Natural killer cell (primary cell): ENCODE measurements at regions not wholly inside any gene's neighbourhood (a gene's known extent, or its start where the extent isn't known, plus 50 kb on each side); places are given as distances from the start of the nearest gene placed in this dataset.

ENCODE experiments used
- ATAC-seq, 3 donors: fragments of 150-1000 bp in 2 of 3; fragments of 200-7000 bp in 1 of 3; cut with Tn5 transposase; 1 replicate in 1 of 3; 2 replicates in 2 of 3; pipeline ENCODE4 v1.10.0; 2021; ENCODE audit warnings: mild to moderate bottlenecking in 2 of 3, moderate library complexity in 2 of 3
- DNase-seq, 2 donors: peaks; one replicate each; pipeline versions ENCODE4 v3.0.0 to v3.0.0-alpha.2; 2013 to 2021; ENCODE audit warnings: mixed read lengths in 1 of 2
- H3K27ac ChIP-seq: one replicate; pipeline ENCODE4 v1.5.1; 2013; ENCODE audit warnings: mild to moderate bottlenecking, low read length
- H3K27me3 ChIP-seq: one replicate; pipeline ENCODE4 v1.6.1; 2013; ENCODE audit warnings: low read length; ENCODE audit not compliant: control insufficient read depth, insufficient read depth
- H3K36me3 ChIP-seq: one replicate; pipeline ENCODE4 v1.6.1; 2013; ENCODE audit warnings: low read length; ENCODE audit not compliant: control insufficient read depth, insufficient read depth
- H3K4me1 ChIP-seq: one replicate; pipeline ENCODE4 v1.6.1; 2013; ENCODE audit warnings: low read length; ENCODE audit not compliant: control insufficient read depth, insufficient read depth
- H3K4me3 ChIP-seq: one replicate; pipeline ENCODE4 v1.5.1; 2013; ENCODE audit warnings: low read length
- H3K9me3 ChIP-seq: one replicate; pipeline ENCODE4 v1.6.1; 2013; ENCODE audit warnings: low read length; ENCODE audit not compliant: control insufficient read depth, insufficient read depth
- H3K27ac Mint-ChIP-seq, 2 donors: one replicate each; pipeline ENCODE4 v1.8.0; 2022; ENCODE audit warnings: mild to moderate bottlenecking in 2 of 2, mixed read lengths in 2 of 2, moderate library complexity in 1 of 2
- H3K27me3 Mint-ChIP-seq, 2 donors: one replicate each; pipeline ENCODE4 v1.8.0; 2022; ENCODE audit warnings: low read depth in 2 of 2, mixed read lengths in 2 of 2
- H3K36me3 Mint-ChIP-seq: one replicate; pipeline ENCODE4 v1.8.0; 2022; ENCODE audit warnings: mixed read lengths
- H3K4me1 Mint-ChIP-seq, 2 donors: one replicate each; pipeline ENCODE4 v1.8.0; 2022; ENCODE audit warnings: mixed read lengths in 2 of 2
- H3K4me3 Mint-ChIP-seq: one replicate; pipeline ENCODE4 v1.8.0; 2022; ENCODE audit warnings: mild to moderate bottlenecking, moderate library complexity, mixed read lengths
- H3K9me3 Mint-ChIP-seq, 2 donors: one replicate each; pipeline ENCODE4 v1.8.0; 2022; ENCODE audit warnings: mixed read lengths in 2 of 2
- WGBS: methylation state at CpG from one replicate; pipeline ENCODE4 v1.1.7; 2013; ENCODE audit warnings: missing lambda C conversion rate; ENCODE audit not compliant: insufficient coverage; 5-methylcytosine and 5-hydroxymethylcytosine counted together
- intact Hi-C: fragments of 100-400 bp; cut with micrococcal nuclease; formaldehyde crosslinking; loops from one replicate; pipeline ENCODE4 v1.14.2; 2022
- TF ChIP-seq, protein P1 (sequence below): fragments of 200-600 bp; IDR thresholded peaks from one replicate; pipeline ENCODE4 v1.8.0; 2022; ENCODE audit warnings: antibody characterized with exemption

DNA sequence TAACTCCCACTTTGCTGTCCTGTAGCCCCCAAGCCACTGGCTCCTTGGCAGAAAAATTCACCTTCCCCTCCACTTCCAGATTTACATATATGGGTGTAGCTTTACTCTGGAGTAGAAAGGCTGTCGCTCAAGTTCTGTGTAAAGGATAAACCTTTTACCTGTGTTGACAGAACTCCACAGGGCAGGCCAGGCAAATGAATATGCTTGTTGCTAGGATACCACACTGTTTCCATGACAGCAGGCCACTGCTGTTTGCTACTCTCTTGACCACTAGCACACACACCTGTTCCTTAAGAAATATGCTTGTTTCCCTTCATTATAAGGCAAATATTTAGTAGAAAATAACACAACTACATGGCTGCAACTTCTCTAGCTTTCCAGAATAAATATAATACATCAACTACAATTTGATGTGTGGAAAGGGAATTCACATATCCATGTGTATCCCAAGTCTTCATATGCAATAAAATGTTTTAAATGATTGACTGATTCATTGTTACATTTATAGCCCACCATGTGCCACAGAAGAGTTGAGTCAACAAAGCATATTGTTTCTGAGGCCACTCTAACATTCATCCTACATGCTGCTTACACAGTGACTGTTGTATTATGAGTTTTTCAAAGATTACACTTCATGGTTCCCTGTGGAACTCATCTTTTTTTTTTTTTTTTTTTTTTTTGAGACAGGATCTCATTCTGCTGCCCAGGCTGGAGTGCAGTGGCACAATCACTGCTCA lies 56.2 kb upstream of the ROCK1 start:
- no peak overlapping the region for H3K27ac Mint-ChIP-seq
- WGBS, result 100% methylated on average over 1 of the region's 1 CpG
- H3K27me3 Mint-ChIP-seq, result peaks cover 0 to 4% of the 10 kb centered on the region in 2 donors
- H3K4me1 Mint-ChIP-seq, result no peaks in the 10 kb centered on the region
- no peak overlapping the region for H3K4me3 ChIP-seq
- ATAC-seq (no peak), DNase-seq (no peak)
- H3K9me3 ChIP-seq, result no peaks in the 10 kb centered on the region
- H3K27me3 ChIP-seq, result no peaks in the 10 kb centered on the region
- no peaks in the 10 kb centered on the region for H3K4me1 ChIP-seq
- TF ChIP-seq, protein P1, sequence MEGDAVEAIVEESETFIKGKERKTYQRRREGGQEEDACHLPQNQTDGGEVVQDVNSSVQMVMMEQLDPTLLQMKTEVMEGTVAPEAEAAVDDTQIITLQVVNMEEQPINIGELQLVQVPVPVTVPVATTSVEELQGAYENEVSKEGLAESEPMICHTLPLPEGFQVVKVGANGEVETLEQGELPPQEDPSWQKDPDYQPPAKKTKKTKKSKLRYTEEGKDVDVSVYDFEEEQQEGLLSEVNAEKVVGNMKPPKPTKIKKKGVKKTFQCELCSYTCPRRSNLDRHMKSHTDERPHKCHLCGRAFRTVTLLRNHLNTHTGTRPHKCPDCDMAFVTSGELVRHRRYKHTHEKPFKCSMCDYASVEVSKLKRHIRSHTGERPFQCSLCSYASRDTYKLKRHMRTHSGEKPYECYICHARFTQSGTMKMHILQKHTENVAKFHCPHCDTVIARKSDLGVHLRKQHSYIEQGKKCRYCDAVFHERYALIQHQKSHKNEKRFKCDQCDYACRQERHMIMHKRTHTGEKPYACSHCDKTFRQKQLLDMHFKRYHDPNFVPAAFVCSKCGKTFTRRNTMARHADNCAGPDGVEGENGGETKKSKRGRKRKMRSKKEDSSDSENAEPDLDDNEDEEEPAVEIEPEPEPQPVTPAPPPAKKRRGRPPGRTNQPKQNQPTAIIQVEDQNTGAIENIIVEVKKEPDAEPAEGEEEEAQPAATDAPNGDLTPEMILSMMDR, result no peak
- H3K9me3 Mint-ChIP-seq, result no peaks in the 10 kb centered on the region
- H3K27ac ChIP-seq, result no peak overlapping the region
- no peaks in the 10 kb centered on the region for H3K36me3 Mint-ChIP-seq
- intact Hi-C loops, result no loop called here
- H3K4me3 Mint-ChIP-seq, result no peak overlapping the region
- no peaks in the 10 kb centered on the region for H3K36me3 ChIP-seq

DNA sequence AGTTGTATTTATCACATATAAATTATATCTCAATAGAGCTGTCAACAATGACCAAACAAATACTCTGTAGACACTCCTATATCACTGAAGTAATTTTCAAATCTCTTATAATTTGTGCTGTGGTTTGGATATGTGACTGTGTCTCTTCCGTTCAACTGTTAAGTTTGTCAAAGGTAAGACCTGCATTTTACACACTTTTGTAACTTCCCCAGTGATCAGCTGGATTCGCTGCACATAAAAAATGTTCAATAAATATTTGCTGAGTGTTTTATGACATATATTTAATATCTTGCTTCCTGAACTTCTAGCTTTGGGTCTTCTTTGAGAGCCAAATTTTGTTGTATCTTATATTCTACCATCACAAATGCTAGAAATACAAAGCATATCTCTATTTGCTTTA lies 57.3 kb upstream of the ROCK1 start:
- Histone ChIP-seq H3K4me1 (no peaks in the 10 kb centered on the region), H3K27me3 (no peaks in the 10 kb centered on the region), H3K36me3 (no peaks in the 10 kb centered on the region), H3K9me3 (no peaks in the 10 kb centered on the region), H3K4me3 (no peak overlapping the region), H3K27ac (no peak overlapping the region)
- intact Hi-C loops, result no loop called here
- Mint-ChIP-seq H3K27me3 (peaks cover 4 to 10% of the 10 kb centered on the region in 2 donors), H3K27ac (no peak overlapping the region), H3K4me1 (no peaks in the 10 kb centered on the region), H3K9me3 (no peaks in the 10 kb centered on the region), H3K36me3 (no peaks in the 10 kb centered on the region), H3K4me3 (no peak overlapping the region)
- DNase-seq, result no peak
- TF ChIP-seq, protein P1, result no peak
- no peak for ATAC-seq
- WGBS, result 80% methylated on average over 1 of the region's 2 CpGs

DNA sequence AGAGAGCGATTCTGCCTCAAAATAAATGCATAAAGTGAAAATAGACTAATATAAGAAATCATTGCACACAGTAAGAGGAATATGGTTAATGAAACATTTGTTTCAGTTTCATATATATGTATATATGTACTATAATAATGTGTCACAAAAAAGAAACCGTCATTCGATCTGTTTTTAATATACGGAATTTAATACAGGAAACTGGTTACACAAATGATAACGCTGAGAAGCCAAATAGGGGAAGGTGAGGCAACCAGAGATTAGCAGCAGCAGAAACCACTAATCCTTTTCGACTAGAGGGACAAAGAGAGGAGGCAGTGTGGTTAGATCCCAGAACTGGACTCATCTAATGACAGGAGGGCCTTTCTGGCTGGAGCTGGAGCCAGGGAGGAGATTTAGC lies 64.2 kb upstream of the GREB1L start:
- WGBS, result 28% methylated on average over 5 of the region's 6 CpGs
- Mint-ChIP-seq H3K27me3 (peaks cover 0 to 12% of the 10 kb centered on the region in 2 donors), H3K9me3 (no peaks in the 10 kb centered on the region), H3K4me1 (peaks cover 5 to 6% of the 10 kb centered on the region in 2 donors), H3K27ac (no peak overlapping the region), H3K36me3 (no peaks in the 10 kb centered on the region), H3K4me3 (no peak overlapping the region)
- Histone ChIP-seq H3K4me3 (no peak overlapping the region), H3K36me3 (no peaks in the 10 kb centered on the region), H3K4me1 (no peaks in the 10 kb centered on the region), H3K27me3 (no peaks in the 10 kb centered on the region), H3K27ac (no peak overlapping the region), H3K9me3 (no peaks in the 10 kb centered on the region)
- TF ChIP-seq, protein P1, result no peak
- DNase-seq (no peak), ATAC-seq (no peak)
- intact Hi-C loops, result loop anchor here (5.0 kb wide), 1 partner anchor 206 kb away; no protein-coding TSS in a partner anchor
